ENCODE measurements at regions not wholly inside any gene's neighbourhood (a gene's known extent, or its start where the extent isn't known, plus 50 kb on each side); places are given as distances from the start of the nearest gene placed in this dataset.
"Not testable (repeated sequence)": the region's sequence is repeated elsewhere in the genome, so short reads cannot be mapped to it uniquely, and the experiment has no call there.

- DNase-seq, result no peak
Measured at GRCh38 chr9:124126648-124127646, 115.4 kb downstream of the LHX2 start.

DNA sequence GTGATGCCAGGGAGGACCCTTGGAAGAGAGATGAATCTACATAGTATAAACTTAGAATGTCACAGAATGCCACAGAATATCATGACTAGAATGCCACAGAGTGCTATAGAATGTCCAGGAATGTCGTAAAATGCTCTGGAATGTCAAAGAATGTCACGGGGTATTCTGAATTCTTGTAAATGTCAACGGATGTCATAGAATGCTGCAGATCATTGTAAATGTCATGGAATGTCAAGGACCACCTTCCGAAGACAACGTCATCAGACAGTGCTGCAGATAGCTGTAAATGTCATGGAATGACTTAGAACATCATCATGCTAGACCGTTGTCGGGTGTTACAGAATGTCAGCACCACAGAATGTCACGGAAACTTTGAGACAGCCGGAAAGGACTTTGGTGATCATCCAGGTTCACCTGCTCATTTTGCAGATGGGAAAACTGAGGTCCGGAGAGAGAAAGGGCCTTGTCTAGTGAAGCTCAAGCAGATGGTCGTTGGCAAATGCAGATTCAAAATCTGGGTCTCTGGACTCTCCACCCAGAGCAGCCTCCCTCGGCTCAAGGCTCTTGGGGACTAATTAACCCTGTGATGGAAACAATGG is 117.1 kb downstream of the LHX2 start:
- no peak for DNase-seq

GRCh38 chr9:124130277-124131075 is 118.9 kb downstream of the LHX2 start:
- DNase-seq, result no peak

DNA sequence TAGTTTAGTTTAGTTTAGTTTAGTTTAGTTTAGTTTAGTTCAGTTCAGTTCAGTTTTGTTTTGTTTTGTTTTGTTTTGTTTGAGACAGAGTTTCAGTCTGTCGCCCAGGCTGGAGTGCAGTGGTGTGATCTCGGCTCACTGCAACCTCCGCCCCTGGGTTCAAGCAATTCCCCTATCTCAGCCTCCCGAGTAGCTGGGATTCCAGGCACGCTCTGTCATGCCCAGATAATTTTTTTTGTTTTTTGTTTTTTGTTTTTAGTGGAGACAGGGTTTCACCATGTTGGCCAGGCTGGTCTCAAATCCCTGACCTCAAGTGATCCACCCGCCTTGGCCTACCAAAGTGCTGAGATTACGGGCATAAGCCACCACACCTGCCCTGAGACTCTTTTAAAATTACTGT is 120.0 kb downstream of the LHX2 start:
- DNase-seq, result not testable (repeated sequence)

GRCh38 chr9:124132671-124133147 is 121.1 kb downstream of the LHX2 start:
- no peak for DNase-seq

GRCh38 chr9:124133727-124134126 is 122.2 kb downstream of the LHX2 start:
- DNase-seq, result no peak

- no peak for DNase-seq
Measured at GRCh38 chr9:124134526-124134925, 123.0 kb downstream of the LHX2 start.

GRCh38 chr9:124135813-124136365 is 121.9 kb upstream of the NEK6 start:
- no peak for DNase-seq

GRCh38 chr9:124137009-124137943 is 120.5 kb upstream of the NEK6 start:
- no peak for DNase-seq

DNA sequence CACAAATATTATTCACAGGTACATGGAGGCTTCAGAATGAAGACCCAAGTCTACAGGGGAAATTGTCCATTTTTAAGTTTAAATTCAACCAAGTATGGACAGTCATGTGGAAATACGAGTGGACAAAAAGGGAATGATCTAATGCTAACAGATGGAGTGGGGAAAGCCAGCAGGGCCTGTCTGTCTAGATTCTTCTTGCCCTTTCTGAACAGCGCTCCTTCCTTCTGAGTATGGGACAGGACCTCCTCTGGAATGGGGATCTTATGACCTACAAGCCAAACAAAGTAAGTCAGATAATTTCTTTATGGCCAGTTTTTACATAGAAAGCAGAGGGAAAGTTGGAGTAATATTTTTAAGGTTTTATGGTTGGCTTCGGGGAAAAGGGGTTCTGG is 119.8 kb upstream of the NEK6 start:
- DNase-seq, result no peak

DNA sequence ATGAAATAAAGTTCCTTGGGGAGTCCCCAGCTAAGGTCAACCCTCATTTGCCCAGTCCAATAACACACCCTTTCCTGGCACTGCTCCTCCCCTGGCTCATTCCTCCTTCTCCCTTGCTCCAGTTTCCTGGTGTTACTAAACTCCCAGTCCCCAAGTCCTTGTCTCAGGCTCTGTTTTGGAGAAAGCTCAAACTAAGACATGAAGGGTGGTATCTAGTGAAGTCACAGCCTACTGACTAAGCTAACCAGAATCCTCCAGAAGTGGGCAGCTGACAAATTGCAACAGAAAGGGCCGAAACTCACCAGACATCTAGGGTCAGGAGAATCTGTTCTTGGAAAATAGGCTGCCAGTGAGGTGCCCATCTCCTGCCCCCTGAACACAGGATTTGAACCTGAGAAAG is 118.7 kb upstream of the NEK6 start:
- DNase-seq, result no peak

- DNase-seq, result no peak
Measured at GRCh38 chr9:124140941-124141568, 116.7 kb upstream of the NEK6 start.

DNA sequence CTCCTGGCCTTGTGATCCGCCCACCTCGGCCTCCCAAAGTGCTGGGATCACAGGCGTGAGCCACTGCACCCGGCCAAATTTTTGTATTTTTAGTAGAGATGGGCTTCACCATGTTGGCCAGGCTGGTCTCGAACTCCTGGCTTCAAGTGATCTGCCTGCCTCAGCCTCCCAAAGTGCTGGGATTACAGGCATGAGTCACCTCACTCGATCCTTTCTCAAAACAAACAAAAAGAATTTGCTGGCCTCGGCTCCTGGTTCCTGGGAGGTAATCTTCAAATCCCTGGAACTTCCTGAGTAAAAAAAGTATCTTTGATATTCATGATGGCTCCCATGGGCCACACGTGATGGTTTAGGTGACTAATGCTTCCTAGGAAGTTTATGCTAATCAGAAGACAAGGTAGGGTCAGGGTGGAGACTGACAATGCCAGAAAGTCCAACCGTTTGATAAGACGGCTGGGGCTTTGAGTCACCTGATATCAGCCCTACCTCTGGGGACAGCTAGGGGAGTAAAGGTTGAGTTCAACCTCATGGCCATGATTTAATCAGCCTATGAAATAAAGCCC is 113.1 kb upstream of the NEK6 start:
- not testable (repeated sequence) for DNase-seq

GRCh38 chr9:124146031-124146561 is 111.7 kb upstream of the NEK6 start:
- no peak for DNase-seq

DNA sequence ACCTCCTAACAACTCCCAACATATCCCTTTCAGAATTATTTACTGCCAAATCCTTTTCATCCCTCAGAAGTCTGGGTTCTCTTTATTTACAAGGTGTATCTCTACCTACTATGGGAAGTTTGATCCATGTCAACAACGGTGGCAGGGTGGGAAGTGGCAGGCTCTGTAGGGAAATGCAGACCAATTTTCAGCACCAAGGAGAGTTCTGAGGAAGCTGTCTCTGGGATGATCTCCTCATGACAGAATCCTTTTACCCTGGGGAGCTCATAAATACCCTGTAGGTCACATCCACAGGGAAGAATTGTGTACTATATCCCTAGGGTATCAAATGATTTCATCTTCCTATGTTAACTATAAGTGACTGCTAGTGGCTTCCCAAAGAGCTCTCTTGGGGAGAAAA is 107.8 kb upstream of the NEK6 start:
- DNase-seq, result no peak

- DNase-seq, result no peak
Measured at GRCh38 chr9:124163760-124164255, 93.9 kb upstream of the NEK6 start.

DNA sequence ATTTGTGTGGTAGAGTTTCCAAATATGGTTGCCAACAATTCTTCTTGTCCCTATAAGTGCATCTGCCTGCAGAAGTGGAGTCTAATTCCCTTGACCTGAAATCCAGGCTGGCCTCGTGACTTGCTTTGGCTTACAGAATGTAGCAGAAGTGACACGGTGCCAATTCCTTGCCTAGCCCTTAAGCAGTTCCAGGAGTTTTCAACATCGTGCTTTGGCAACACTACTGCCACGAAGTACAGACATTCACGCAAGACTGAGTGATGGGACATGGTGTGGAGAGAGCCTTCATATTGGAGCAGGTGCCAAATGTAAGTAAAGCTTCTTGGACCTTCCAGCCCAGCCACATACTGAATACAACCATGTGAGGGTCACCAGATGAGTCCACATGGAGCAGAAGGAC is 92.9 kb upstream of the NEK6 start:
- no peak for DNase-seq

- no peak for DNase-seq
Measured at GRCh38 chr9:124174433-124174832, 83.3 kb upstream of the NEK6 start.

DNA sequence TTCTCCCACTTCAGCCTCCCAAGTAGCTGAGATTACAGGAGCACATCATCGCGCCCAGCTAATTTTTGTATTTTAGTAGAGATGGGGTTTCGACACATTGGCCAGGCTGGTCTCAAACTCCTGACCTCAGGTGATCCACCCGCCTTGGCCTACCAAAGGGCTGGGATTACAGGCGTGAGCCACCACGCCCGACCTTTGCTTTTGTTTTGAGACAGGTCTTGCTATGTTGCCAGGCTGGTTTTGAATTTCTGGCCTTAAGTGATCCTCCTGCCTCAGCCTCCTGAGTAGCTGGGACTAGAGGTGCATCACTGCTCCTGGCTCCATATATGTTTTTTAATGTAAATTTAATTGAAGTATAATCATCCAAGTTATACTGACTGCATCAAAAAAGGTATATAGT is 80.2 kb upstream of the NEK6 start:
- DNase-seq, result not testable (repeated sequence)

Data from occipital lobe (tissue), 1 donor.